ENCODE measurements at regions not wholly inside any gene's neighbourhood (a gene's known extent, or its start where the extent isn't known, plus 50 kb on each side); places are given as distances from the start of the nearest gene placed in this dataset.

- no peak for DNase-seq (ENCODE audit: low read depth)
- H3K4me3 ChIP-seq (ENCODE audit: low read depth, low read length) = no peak overlapping the region
- no peak for TF ChIP-seq CTCF (IDR thresholded peaks at IDR 0.05; ENCODE audit: insufficient read depth, low read length)
Observed at GRCh38 chr12:65761301-65761700, 63.0 kb upstream of the HMGA2 start.

GRCh38 chr12:65764325-65764724, 60.0 kb upstream of the HMGA2 start:
- no peak for TF ChIP-seq CTCF (IDR thresholded peaks at IDR 0.05; ENCODE audit: insufficient read depth, low read length)
- no peak for DNase-seq (ENCODE audit: low read depth)
- H3K4me3 ChIP-seq (ENCODE audit: low read depth, low read length) = no peak overlapping the region

GRCh38 chr12:65765436-65765813, 58.9 kb upstream of the HMGA2 start:
- DNase-seq (ENCODE audit: low read depth) = peak; percentile 90
- H3K4me3 ChIP-seq (ENCODE audit: low read depth, low read length) = no peak overlapping the region
- TF ChIP-seq CTCF (IDR thresholded peaks at IDR 0.05; ENCODE audit: insufficient read depth, low read length) = no peak

GRCh38 chr12:65769880-65770279, 54.4 kb upstream of the HMGA2 start:
- no peak for DNase-seq (ENCODE audit: low read depth)
- H3K4me3 ChIP-seq (ENCODE audit: low read depth, low read length) = no peak overlapping the region
- TF ChIP-seq CTCF (IDR thresholded peaks at IDR 0.05; ENCODE audit: insufficient read depth, low read length) = no peak

Measured in fibroblast of the aortic adventitia (primary cell).